HG03045 (cell line): ENCODE measurements at regions not wholly inside any gene's neighbourhood (a gene's known extent, or its start where the extent isn't known, plus 50 kb on each side); places are given as distances from the start of the nearest gene placed in this dataset.

Experiments
- ATAC-seq: cut with Tn5 transposase; IDR thresholded peaks from one replicate; pipeline ENCODE4 v1.9.1; 2021; ENCODE audit warnings: mild to moderate bottlenecking, moderate library complexity; ENCODE audit not compliant: unreplicated experiment

GRCh38 chrX:45714866-45715265 is 514.2 kb upstream of the DIPK2B start:
- ATAC-seq = no peak

GRCh38 chrX:45712067-45712466 is 511.4 kb upstream of the DIPK2B start:
- ATAC-seq = no peak

- no peak for ATAC-seq
Observed at GRCh38 chrX:45711231-45711630, 510.6 kb upstream of the DIPK2B start.

GRCh38 chrX:45710081-45710801 is 509.6 kb upstream of the DIPK2B start:
- peak; percentile 82 for ATAC-seq

- ATAC-seq = no peak
Observed at GRCh38 chrX:45709381-45709780, 508.7 kb upstream of the DIPK2B start.

- ATAC-seq = no peak
Observed at GRCh38 chrX:45699158-45699557, 498.5 kb upstream of the DIPK2B start.

- no peak for ATAC-seq
Observed at GRCh38 chrX:45697591-45697990, 496.9 kb upstream of the DIPK2B start.

GRCh38 chrX:45696736-45697135 is 496.1 kb upstream of the DIPK2B start:
- no peak for ATAC-seq

- ATAC-seq = no peak
Observed at GRCh38 chrX:45689971-45690370, 489.3 kb upstream of the DIPK2B start.

- no peak for ATAC-seq
Observed at GRCh38 chrX:45683914-45684313, 483.2 kb upstream of the DIPK2B start.

- ATAC-seq = no peak
Observed at GRCh38 chrX:45681891-45682290, 481.2 kb upstream of the DIPK2B start.

GRCh38 chrX:45669715-45670340 is 469.2 kb upstream of the DIPK2B start:
- ATAC-seq = no peak

GRCh38 chrX:45668686-45669443 is 468.2 kb upstream of the DIPK2B start:
- ATAC-seq = no peak

GRCh38 chrX:45667666-45668065 is 467.0 kb upstream of the DIPK2B start:
- no peak for ATAC-seq

GRCh38 chrX:45664727-45665290 is 464.1 kb upstream of the DIPK2B start:
- ATAC-seq = no peak

- no peak for ATAC-seq
Observed at GRCh38 chrX:45660477-45660876, 459.8 kb upstream of the DIPK2B start.

- ATAC-seq = no peak
Observed at GRCh38 chrX:45633419-45633818, 432.7 kb upstream of the DIPK2B start.

GRCh38 chrX:45632506-45632905 is 431.8 kb upstream of the DIPK2B start:
- no peak for ATAC-seq

GRCh38 chrX:45630078-45630477 is 429.4 kb upstream of the DIPK2B start:
- ATAC-seq = no peak

GRCh38 chrX:45628041-45628440 is 427.4 kb upstream of the DIPK2B start:
- ATAC-seq = no peak

GRCh38 chrX:45623266-45623665 is 422.6 kb upstream of the DIPK2B start:
- ATAC-seq = no peak

GRCh38 chrX:45622538-45622937 is 421.9 kb upstream of the DIPK2B start:
- no peak for ATAC-seq
